Loucy (cell line): ENCODE measurements at regions not wholly inside any gene's neighbourhood (a gene's known extent, or its start where the extent isn't known, plus 50 kb on each side); places are given as distances from the start of the nearest gene placed in this dataset.

ENCODE experiments used
- EZH2phosphoT487 ChIP-seq: fragments of 200-600 bp; IDR thresholded peaks from 2 replicates; pipeline ENCODE4 v1.6.1; 2018; ENCODE audit warnings: antibody characterized with exemption, mild to moderate bottlenecking, moderate library complexity, borderline replicate concordance
- TF ChIP-seq, protein P1 (sequence below): fragments of 200-600 bp; sonication (generic); conservative IDR thresholded peaks from 2 replicates; pipeline ENCODE4 v1.5.1; 2014; ENCODE audit warnings: mild to moderate bottlenecking, antibody characterized with exemption, low read length

DNA sequence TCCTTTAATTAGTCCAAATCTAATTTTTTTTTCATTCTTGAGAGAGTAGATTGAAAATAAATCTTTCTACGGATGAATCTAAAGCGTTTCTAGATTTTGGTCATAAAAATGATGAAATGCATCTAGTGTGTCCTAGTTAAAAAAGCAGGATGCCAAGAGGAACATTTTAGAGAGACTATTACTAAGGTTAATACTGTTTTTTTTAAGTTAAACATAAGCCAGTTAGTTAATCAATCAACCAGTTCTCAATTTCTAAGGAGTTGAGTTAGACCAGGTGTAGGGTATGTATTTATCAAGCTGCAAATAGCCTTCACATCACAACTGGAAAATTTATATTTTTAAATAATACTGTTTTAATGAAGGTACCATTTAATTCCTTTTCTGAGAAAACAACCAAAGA is 679.5 kb upstream of the IGFBP7 start:
- TF ChIP-seq EZH2phosphoT487: no peak
- TF ChIP-seq, protein P1, sequence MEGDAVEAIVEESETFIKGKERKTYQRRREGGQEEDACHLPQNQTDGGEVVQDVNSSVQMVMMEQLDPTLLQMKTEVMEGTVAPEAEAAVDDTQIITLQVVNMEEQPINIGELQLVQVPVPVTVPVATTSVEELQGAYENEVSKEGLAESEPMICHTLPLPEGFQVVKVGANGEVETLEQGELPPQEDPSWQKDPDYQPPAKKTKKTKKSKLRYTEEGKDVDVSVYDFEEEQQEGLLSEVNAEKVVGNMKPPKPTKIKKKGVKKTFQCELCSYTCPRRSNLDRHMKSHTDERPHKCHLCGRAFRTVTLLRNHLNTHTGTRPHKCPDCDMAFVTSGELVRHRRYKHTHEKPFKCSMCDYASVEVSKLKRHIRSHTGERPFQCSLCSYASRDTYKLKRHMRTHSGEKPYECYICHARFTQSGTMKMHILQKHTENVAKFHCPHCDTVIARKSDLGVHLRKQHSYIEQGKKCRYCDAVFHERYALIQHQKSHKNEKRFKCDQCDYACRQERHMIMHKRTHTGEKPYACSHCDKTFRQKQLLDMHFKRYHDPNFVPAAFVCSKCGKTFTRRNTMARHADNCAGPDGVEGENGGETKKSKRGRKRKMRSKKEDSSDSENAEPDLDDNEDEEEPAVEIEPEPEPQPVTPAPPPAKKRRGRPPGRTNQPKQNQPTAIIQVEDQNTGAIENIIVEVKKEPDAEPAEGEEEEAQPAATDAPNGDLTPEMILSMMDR: no peak
